PC-3 (cell line): ENCODE measurements at regions not wholly inside any gene's neighbourhood (a gene's known extent, or its start where the extent isn't known, plus 50 kb on each side); places are given as distances from the start of the nearest gene placed in this dataset.

Experiments used
- EZH2 ChIP-seq: fragments of 300-600 bp; sonication (generic); IDR thresholded peaks from one replicate; pipeline ENCODE4 v1.6.1; 2017; ENCODE audit warnings: antibody characterized with exemption, mild to moderate bottlenecking, low read length; ENCODE audit not compliant: unreplicated experiment
- EZH2phosphoT487 ChIP-seq: fragments of 300-600 bp; sonication (generic); IDR thresholded peaks from 2 replicates; pipeline ENCODE4 v1.6.1; 2018; ENCODE audit warnings: mild to moderate bottlenecking, antibody characterized with exemption, low read length, borderline replicate concordance
- TF ChIP-seq, protein P1 (sequence below): fragments of 300-600 bp; sonication (generic); conservative IDR thresholded peaks from 2 replicates; pipeline ENCODE4 v1.5.1; 2017; ENCODE audit warnings: antibody characterized with exemption, low read depth, mild to moderate bottlenecking, low read length

DNA sequence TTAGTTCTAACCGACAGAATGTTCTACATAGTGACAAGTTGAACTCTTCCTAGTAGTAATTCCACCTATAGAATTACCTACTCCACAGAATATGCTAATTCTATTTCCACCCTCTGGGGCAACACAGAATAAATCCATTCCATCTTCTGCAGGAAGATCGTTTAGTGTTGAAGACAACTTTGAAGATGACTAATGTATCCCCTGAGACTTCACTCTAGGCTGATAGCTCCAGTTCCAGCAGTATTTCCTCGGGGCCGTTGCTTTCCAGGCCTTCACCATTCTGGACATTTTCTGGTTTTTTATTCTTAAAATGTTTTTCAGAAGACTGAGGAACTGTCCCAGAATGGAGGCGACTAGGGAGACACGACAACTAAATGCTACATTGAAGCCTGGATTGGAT, 61.0 kb upstream of the CSF1 start:
- TF ChIP-seq, protein P1, sequence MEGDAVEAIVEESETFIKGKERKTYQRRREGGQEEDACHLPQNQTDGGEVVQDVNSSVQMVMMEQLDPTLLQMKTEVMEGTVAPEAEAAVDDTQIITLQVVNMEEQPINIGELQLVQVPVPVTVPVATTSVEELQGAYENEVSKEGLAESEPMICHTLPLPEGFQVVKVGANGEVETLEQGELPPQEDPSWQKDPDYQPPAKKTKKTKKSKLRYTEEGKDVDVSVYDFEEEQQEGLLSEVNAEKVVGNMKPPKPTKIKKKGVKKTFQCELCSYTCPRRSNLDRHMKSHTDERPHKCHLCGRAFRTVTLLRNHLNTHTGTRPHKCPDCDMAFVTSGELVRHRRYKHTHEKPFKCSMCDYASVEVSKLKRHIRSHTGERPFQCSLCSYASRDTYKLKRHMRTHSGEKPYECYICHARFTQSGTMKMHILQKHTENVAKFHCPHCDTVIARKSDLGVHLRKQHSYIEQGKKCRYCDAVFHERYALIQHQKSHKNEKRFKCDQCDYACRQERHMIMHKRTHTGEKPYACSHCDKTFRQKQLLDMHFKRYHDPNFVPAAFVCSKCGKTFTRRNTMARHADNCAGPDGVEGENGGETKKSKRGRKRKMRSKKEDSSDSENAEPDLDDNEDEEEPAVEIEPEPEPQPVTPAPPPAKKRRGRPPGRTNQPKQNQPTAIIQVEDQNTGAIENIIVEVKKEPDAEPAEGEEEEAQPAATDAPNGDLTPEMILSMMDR = no peak
- no peak for TF ChIP-seq EZH2
- no peak for TF ChIP-seq EZH2phosphoT487
